Hematopoietic multipotent progenitor cell treated with erythropoietin and hydrocortisone succinate and interleukin-3 and kit ligand, for 17 days (in vitro differentiated cells): ENCODE measurements at regions not wholly inside any gene's neighbourhood (a gene's known extent, or its start where the extent isn't known, plus 50 kb on each side); places are given as distances from the start of the nearest gene placed in this dataset.

Experiments
- DNase-seq: peaks from one replicate; pipeline ENCODE4 v3.0.0-alpha.2; 2015; ENCODE audit warnings: low spot score

- no peak for DNase-seq
Measured at GRCh38 chr6:44608175-44608574, 220.7 kb downstream of the CDC5L start.

GRCh38 chr6:44609051-44609612 is 221.6 kb downstream of the CDC5L start:
- no peak for DNase-seq

GRCh38 chr6:44614396-44614795 is 226.9 kb downstream of the CDC5L start:
- no peak for DNase-seq

GRCh38 chr6:44615621-44616020 is 228.1 kb downstream of the CDC5L start:
- no peak for DNase-seq

- no peak for DNase-seq
Measured at GRCh38 chr6:44617416-44617815, 229.9 kb downstream of the CDC5L start.

- DNase-seq, result no peak
Measured at GRCh38 chr6:44618371-44618770, 230.9 kb downstream of the CDC5L start.

GRCh38 chr6:44620922-44621321 is 233.4 kb downstream of the CDC5L start:
- DNase-seq, result no peak

- DNase-seq, result no peak
Measured at GRCh38 chr6:44621846-44622245, 234.3 kb downstream of the CDC5L start.

GRCh38 chr6:44622555-44622954 is 235.0 kb downstream of the CDC5L start:
- no peak for DNase-seq

GRCh38 chr6:44622956-44623355 is 235.4 kb downstream of the CDC5L start:
- no peak for DNase-seq

- no peak for DNase-seq
Measured at GRCh38 chr6:44624226-44624625, 236.7 kb downstream of the CDC5L start.

- DNase-seq, result no peak
Measured at GRCh38 chr6:44624936-44625573, 237.5 kb downstream of the CDC5L start.

GRCh38 chr6:44625996-44626395 is 238.5 kb downstream of the CDC5L start:
- DNase-seq, result no peak

GRCh38 chr6:44626616-44627015 is 239.1 kb downstream of the CDC5L start:
- no peak for DNase-seq

- no peak for DNase-seq
Measured at GRCh38 chr6:44627091-44627882, 239.8 kb downstream of the CDC5L start.

GRCh38 chr6:44627883-44628271 is 240.4 kb downstream of the CDC5L start:
- DNase-seq, result no peak

GRCh38 chr6:44628347-44628746 is 240.8 kb downstream of the CDC5L start:
- DNase-seq, result no peak

- DNase-seq, result no peak
Measured at GRCh38 chr6:44629636-44630035, 242.1 kb downstream of the CDC5L start.

GRCh38 chr6:44630125-44631028 is 242.9 kb downstream of the CDC5L start:
- no peak for DNase-seq

- DNase-seq, result no peak
Measured at GRCh38 chr6:44631968-44632367, 244.5 kb downstream of the CDC5L start.

GRCh38 chr6:44634321-44634720 is 246.8 kb downstream of the CDC5L start:
- DNase-seq, result no peak

- no peak for DNase-seq
Measured at GRCh38 chr6:44635486-44635885, 248.0 kb downstream of the CDC5L start.
